IMR-90 (cell line): ENCODE measurements at regions not wholly inside any gene's neighbourhood (a gene's known extent, or its start where the extent isn't known, plus 50 kb on each side); places are given as distances from the start of the nearest gene placed in this dataset.

Experiments
- ATAC-seq: fragments of 200-7000 bp; cut with Tn5 transposase; 2 replicates; pipeline ENCODE4 v1.9.1; 2020; ENCODE audit warnings: low read depth, mild to moderate bottlenecking, moderate library complexity
- BruUV-seq: library from RNA; stranded (reverse); fragments of 400-500 nt; replicated peaks from 2 replicates; lab custom pipeline; 2021; lab: Mats Ljungman, UMichigan
- CTCF ChIA-PET: fragments of 300-600 bp; formaldehyde crosslinking; extraction: SDS; loops from one replicate; lab custom pipeline; 2021; ENCODE audit warnings: antibody characterized with exemption; lab: Yijun Ruan, JAX
- POLR2A ChIA-PET: fragments of 300-600 bp; sonication (Branson Sonifier 250); formaldehyde crosslinking; loops from one replicate; lab custom pipeline; 2022; ENCODE audit warnings: antibody characterized with exemption; ENCODE audit not compliant: unreplicated experiment; lab: Charles Lee
- DNase-seq: peaks from one replicate; pipeline ENCODE4 v3.0.0; 2013
- H2AFZ ChIP-seq: replicated peaks from 2 replicates; pipeline ENCODE3; 2013; ENCODE audit warnings: low read length, mild to moderate bottlenecking; ENCODE audit not compliant: poor library complexity
- H2AK5ac ChIP-seq: 2 replicates; pipeline ENCODE4 v1.6.1; 2013; ENCODE audit warnings: low read depth, low read length, inconsistent platforms
- H2AK9ac ChIP-seq: replicated peaks from 2 replicates; pipeline ENCODE3; 2013; ENCODE audit warnings: mild to moderate bottlenecking, low read depth, low read length, moderate library complexity; ENCODE audit not compliant: poor library complexity
- H2BK120ac ChIP-seq: 2 replicates; pipeline ENCODE4 v1.6.1; 2013; ENCODE audit warnings: low read depth, low read length, inconsistent platforms
- H2BK15ac ChIP-seq: 3 replicates; pipeline ENCODE4 v1.6.1; 2013; ENCODE audit warnings: low read depth, low read length, inconsistent platforms
- H2BK20ac ChIP-seq: 2 replicates; pipeline ENCODE4 v1.6.1; 2013; ENCODE audit warnings: low read depth, mild to moderate bottlenecking, inconsistent platforms, low read length, moderate library complexity
- H2BK5ac ChIP-seq: 2 replicates; pipeline ENCODE4 v1.6.1; 2013; ENCODE audit warnings: mild to moderate bottlenecking, low read depth, low read length, inconsistent platforms; ENCODE audit not compliant: poor library complexity, severe bottlenecking
- H3K14ac ChIP-seq: replicated peaks from 2 replicates; pipeline ENCODE4 v1.6.1; 2013; ENCODE audit warnings: low read depth, low read length, inconsistent platforms
- H3K18ac ChIP-seq: 2 replicates; pipeline ENCODE4 v1.6.1; 2013; ENCODE audit warnings: low read depth, low read length, control low read depth
- H3K23ac ChIP-seq: 2 replicates; pipeline ENCODE4 v1.6.1; 2013; ENCODE audit warnings: low read depth, low read length, inconsistent platforms
- H3K27ac ChIP-seq: 2 replicates; pipeline ENCODE4 v1.5.1; 2013; ENCODE audit warnings: mild to moderate bottlenecking, control low read depth, low read length; ENCODE audit not compliant: insufficient read depth
- H3K27me3 ChIP-seq: 2 replicates; pipeline ENCODE4 v1.6.1; 2013; ENCODE audit warnings: low read length; ENCODE audit not compliant: control insufficient read depth, insufficient read depth
- H3K36me3 ChIP-seq: 2 replicates; pipeline ENCODE4 v1.6.1; 2013; ENCODE audit warnings: low read length, mixed read lengths; ENCODE audit not compliant: control insufficient read depth, insufficient read depth
- H3K4ac ChIP-seq: 2 replicates; pipeline ENCODE4 v1.6.1; 2013; ENCODE audit warnings: low read depth, low read length, inconsistent platforms
- H3K4me1 ChIP-seq: 2 replicates; pipeline ENCODE4 v1.6.1; 2013; ENCODE audit warnings: low read length, mixed read lengths; ENCODE audit not compliant: control insufficient read depth, insufficient read depth
- H3K4me2 ChIP-seq: 2 replicates; pipeline ENCODE4 v1.6.1; 2013; ENCODE audit warnings: low read depth, mild to moderate bottlenecking, control low read depth, low read length, moderate library complexity
- H3K4me3 ChIP-seq: 2 replicates; pipeline ENCODE4 v1.5.1; 2013; ENCODE audit warnings: low read depth, mild to moderate bottlenecking, control low read depth, low read length, moderate library complexity; ENCODE audit not compliant: insufficient read depth
- H3K56ac ChIP-seq: 2 replicates; pipeline ENCODE4 v1.6.1; 2013; ENCODE audit warnings: low read length, inconsistent platforms; ENCODE audit not compliant: insufficient read depth; ENCODE audit errors: extremely low read depth
- H3K79me1 ChIP-seq, 2 experiments: 2 replicates each; pipeline ENCODE4 v1.6.1; 2013; ENCODE audit warnings: low read length in 2 of 2, inconsistent platforms in 1 of 2, low read depth in 1 of 2
- H3K9ac ChIP-seq: 2 replicates; pipeline ENCODE4 v1.6.1; 2013; ENCODE audit warnings: low read depth, low read length, control low read depth
- H3K9me1 ChIP-seq: 2 replicates; pipeline ENCODE4 v1.6.1; 2013; ENCODE audit warnings: low read length, inconsistent platforms; ENCODE audit not compliant: insufficient read depth
- H3K9me3 ChIP-seq: 2 replicates; pipeline ENCODE4 v1.6.1; 2013; ENCODE audit warnings: low read length; ENCODE audit not compliant: control insufficient read depth, insufficient read depth
- H4K20me1 ChIP-seq: 2 replicates; pipeline ENCODE4 v1.6.1; 2013; ENCODE audit warnings: low read length, inconsistent platforms; ENCODE audit not compliant: insufficient read depth
- H4K5ac ChIP-seq: 2 replicates; pipeline ENCODE4 v1.6.1; 2013; ENCODE audit warnings: mild to moderate bottlenecking, low read depth, low read length, control low read depth
- H4K8ac ChIP-seq, 2 experiments: 2 replicates each; pipeline ENCODE4 v1.6.1; 2013; ENCODE audit warnings: low read depth in 2 of 2, low read length in 2 of 2, control low read depth in 1 of 2, inconsistent platforms in 1 of 2
- H4K91ac ChIP-seq: 2 replicates; pipeline ENCODE4 v1.6.1; 2013; ENCODE audit warnings: low read depth, low read length, inconsistent platforms; ENCODE audit not compliant: insufficient read depth
- CTCF ChIP-seq: conservative IDR thresholded peaks from 2 replicates; pipeline ENCODE4 v1.5.1; 2012; ENCODE audit warnings: mild to moderate bottlenecking, low read depth, low read length, improper control_type of control experiment
- MXI1 ChIP-seq: IDR thresholded peaks from 2 replicates; pipeline ENCODE4 v1.6.1; 2012; ENCODE audit warnings: low read depth, mild to moderate bottlenecking, low read length, moderate library complexity, borderline replicate concordance
- USF2 ChIP-seq: fragments of 150-350 bp; IDR thresholded peaks from 2 replicates; pipeline ENCODE4 v1.6.1; 2017; ENCODE audit warnings: mild to moderate bottlenecking, antibody characterized with exemption, low read length, low read depth
- WGBS, 2 experiments: methylation state at CpG; one replicate each; pipeline versions ENCODE4 v1.1.5 to v1.1.7; 2013; ENCODE audit warnings: missing lambda C conversion rate in 2 of 2; ENCODE audit not compliant: insufficient read length in 1 of 2; ENCODE audit errors: extremely low coverage in 2 of 2; 5-methylcytosine and 5-hydroxymethylcytosine counted together
- dilution Hi-C: fragments of 300-500 bp; cut with HindIII; formaldehyde crosslinking; loops from one replicate; pipeline ENCODE4 v1.14.3; 2018; ENCODE audit warnings: low sequenced_read_pairs; ENCODE audit not compliant: unreplicated experiment
- in situ Hi-C: fragments of 300-500 bp; cut with MboI; formaldehyde crosslinking; loops from 3 replicates; pipeline ENCODE4 v1.14.3; 2019; ENCODE audit warnings: low sequenced_read_pairs, inconsistent platforms, mixed read lengths
- intact Hi-C: fragments of 100-400 bp; cut with micrococcal nuclease; formaldehyde crosslinking; loops from 2 replicates; pipeline ENCODE4 v1.10.0; 2022

- Histone ChIP-seq H2AFZ (no peak overlapping the region), H3K18ac (no peak overlapping the region), H2BK5ac (no peak overlapping the region), H3K9me3 (0 out of 2 replicates have a peak, but pooled peaks cover 2% of the 10 kb centered on the region), H4K8ac (no peak overlapping the region), H2AK5ac (no peak overlapping the region), H3K9me1 (no peaks in the 10 kb centered on the region), H3K4ac (no peak overlapping the region), H2AK9ac (no peak overlapping the region), H3K14ac (no peak overlapping the region), H2BK15ac (no peak overlapping the region), H3K56ac (no peak overlapping the region), H3K36me3 (no peaks in the 10 kb centered on the region), H3K23ac (no peak overlapping the region), H2BK120ac (no peak overlapping the region), H3K4me1 (no peaks in the 10 kb centered on the region), H3K4me2 (no peak overlapping the region), H3K79me1 (no peaks in the 10 kb centered on the region), H4K20me1 (no peaks in the 10 kb centered on the region), H3K27me3 (no peaks in the 10 kb centered on the region), H4K91ac (no peak overlapping the region), H3K27ac (no peak overlapping the region), H4K5ac (no peak overlapping the region), H3K4me3 (no peak overlapping the region), H3K9ac (no peak overlapping the region), H2BK20ac (no peak overlapping the region)
- BruUV-seq: no TSS peak
- in situ Hi-C loops: no loop called here
- WGBS, 2 experiments: no CpG with 5 or more reads among the region's 3 CpGs
- dilution Hi-C loops: no loop called here
- intact Hi-C loops: no loop called here
- ChIA-PET POLR2A (no interaction called here), CTCF (no interaction called here)
- DNase-seq: no peak
- TF ChIP-seq CTCF: no peak
- no peak for TF ChIP-seq MXI1
- no peak for TF ChIP-seq USF2
- no peak for ATAC-seq
These were observed 1434.7 kb upstream of the PRR20A start for GRCh38 chr13:55705971-55706370.
